Superior temporal gyrus (tissue), 1 donor: ENCODE measurements at regions not wholly inside any gene's neighbourhood (a gene's known extent, or its start where the extent isn't known, plus 50 kb on each side); places are given as distances from the start of the nearest gene placed in this dataset.
"Not testable (repeated sequence)": the region's sequence is repeated elsewhere in the genome, so short reads cannot be mapped to it uniquely, and the experiment has no call there.

ENCODE experiments used
- DNase-seq: peaks from one replicate; pipeline ENCODE4 v3.0.0-alpha.2; 2016; ENCODE audit errors: extremely low spot score

GRCh38 chr6:26175033-26175427, 87.8 kb downstream of the HFE start:
- DNase-seq, result no peak

DNA sequence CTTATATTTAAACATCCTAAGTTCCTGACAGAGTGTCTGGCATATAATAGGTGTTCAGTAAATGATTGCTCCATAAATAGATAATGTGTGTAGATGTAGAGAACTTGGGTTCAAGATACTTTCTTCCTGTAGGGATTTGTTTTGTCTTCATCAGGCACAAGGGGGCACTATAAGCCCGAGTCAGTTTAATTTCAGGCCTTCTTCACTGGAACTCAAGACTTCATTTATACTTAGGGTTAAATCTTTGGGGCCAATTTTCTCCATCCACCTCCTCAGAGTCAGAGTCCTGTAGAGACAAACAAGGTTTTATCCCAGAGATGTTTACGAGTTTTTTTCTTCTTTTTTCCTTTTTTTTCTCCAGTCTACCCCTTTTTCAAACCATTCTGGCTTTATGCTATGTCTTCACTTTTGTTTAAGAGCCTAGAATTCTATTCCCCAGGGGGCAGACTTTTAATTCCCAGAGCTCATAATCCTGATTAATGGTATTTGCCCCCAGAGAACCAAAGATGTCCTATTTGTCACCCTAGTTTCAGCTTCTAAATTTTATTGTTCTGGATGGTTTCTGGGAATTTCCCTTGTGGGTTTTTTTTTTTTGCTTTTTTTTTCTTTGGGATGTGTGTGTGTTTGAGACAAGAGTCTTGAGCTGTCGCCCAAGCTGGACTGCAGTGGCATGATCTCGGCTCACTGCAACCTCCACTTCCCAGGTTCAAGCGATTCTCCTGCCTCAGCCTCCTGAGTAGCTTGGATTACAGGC, 88.4 kb downstream of the HFE start:
- DNase-seq, result peak; percentile 78

- DNase-seq, result no peak
Measured at GRCh38 chr6:26179675-26180074, 92.4 kb downstream of the HFE start.

DNA sequence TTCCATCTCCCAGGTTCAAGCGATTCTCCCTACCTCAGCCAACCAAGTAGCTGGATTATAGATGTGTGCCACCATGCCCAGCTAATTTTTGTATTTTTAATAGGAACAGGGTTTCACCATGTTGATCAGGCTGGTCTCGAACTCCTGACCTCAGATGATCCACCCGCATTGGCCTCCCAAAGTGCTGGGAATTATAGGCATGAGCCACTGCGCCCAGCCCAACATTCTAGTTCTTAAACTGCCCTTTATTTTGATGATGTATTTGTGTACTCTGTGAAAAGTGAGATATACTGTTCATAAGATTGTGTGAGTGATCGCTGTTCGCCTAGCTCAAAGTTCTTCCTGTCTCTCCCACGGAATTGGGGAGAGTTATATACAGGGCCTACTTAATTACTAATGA, 93.1 kb downstream of the HFE start:
- DNase-seq, result no peak

GRCh38 chr6:26183237-26183580, 96.0 kb downstream of the HFE start:
- no peak for DNase-seq

DNA sequence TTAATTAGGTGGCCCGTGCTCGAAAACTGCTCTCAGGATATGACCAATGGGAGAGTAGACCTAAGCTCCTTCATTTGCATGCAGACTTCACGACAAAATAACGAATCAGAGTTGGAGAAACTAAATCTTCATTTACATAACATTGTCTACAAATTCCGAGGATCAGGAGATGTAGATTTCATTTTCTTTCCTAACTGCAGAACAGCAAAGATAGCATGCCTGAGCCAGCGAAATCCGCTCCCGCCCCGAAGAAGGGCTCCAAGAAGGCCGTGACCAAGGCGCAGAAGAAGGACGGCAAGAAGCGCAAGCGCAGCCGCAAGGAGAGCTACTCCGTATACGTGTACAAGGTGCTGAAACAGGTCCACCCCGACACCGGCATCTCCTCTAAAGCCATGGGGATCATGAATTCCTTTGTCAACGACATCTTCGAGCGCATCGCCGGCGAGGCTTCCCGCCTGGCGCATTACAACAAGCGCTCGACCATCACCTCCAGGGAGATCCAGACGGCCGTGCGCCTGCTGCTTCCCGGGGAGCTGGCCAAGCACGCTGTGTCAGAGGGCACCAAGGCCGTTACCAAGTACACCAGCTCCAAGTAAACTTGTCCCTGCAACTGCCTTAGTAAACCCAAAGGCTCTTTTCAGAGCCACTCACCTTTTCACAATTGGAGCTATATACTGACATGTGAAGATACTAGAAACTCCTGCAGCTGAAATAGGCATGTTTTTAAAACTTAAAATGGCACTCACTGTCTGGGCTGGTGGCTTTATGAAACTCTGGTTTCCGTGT, 96.5 kb downstream of the HFE start:
- peak; percentile 93 for DNase-seq

- no peak for DNase-seq
Measured at GRCh38 chr6:26184367-26184891, 97.2 kb downstream of the HFE start.

GRCh38 chr6:26185004-26185403, 97.8 kb downstream of the HFE start:
- DNase-seq, result no peak

DNA sequence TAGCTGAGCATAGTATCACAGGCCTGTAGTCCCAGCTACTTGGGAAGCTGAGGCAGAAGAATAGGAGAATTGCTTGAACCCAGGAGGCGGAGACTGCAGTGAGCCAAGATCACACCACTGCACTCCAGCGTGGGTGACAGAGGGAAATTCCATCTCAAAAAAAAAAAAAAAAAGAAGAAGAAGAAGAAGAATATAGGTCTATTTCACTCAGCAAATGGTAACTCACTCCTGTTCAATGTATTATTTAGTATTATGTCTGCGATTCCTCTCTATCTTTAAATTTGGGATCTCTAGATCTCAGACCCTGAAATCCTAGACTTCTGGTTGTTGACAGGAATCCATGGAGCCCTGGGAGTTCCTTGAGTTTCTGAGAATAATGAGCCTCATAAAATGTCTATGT, 98.6 kb downstream of the HFE start:
- no peak for DNase-seq

DNA sequence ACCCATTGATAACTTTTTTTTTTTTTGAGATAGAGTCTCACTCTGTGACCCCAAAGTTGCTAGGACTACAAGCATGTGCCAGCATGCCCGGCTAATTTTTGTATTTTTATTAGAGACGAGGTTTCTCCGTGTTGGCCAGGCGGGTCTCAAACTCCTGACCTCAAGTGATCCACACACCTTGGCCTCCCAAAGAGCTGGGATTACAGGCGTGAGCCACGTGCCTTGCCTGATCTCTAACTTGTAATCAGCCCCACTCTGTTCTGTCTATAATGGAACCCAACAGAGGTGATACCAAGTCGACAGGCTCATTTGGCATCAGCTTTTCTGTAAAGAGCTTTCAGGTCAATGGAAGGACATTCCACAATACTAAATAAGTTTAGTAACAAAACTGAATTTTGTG, 99.4 kb downstream of the HFE start:
- no peak for DNase-seq

- no peak for DNase-seq
Measured at GRCh38 chr6:26187292-26187691, 100.1 kb downstream of the HFE start.

- DNase-seq, result peak; percentile 11
Measured at GRCh38 chr6:26187981-26188635, 100.9 kb downstream of the HFE start.

DNA sequence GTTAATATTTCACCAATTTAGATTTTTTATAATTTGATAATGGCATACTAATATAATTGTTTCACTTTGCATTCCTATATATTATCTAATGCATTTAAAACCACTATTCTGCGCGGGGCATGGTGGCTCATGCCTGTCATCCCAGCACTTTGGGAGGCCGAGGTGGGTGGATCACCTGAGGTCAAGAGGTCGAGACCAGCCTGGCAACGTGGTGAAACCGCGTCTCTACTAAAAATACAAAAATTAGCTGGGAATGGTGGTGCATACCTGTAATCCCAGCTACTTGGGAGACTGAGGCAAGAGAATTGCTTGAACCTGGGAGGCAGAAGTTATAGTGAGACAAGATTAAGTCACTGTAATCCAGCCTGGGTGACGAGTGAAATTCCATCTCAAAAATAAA, 104.3 kb downstream of the HFE start:
- not testable (repeated sequence) for DNase-seq

DNA sequence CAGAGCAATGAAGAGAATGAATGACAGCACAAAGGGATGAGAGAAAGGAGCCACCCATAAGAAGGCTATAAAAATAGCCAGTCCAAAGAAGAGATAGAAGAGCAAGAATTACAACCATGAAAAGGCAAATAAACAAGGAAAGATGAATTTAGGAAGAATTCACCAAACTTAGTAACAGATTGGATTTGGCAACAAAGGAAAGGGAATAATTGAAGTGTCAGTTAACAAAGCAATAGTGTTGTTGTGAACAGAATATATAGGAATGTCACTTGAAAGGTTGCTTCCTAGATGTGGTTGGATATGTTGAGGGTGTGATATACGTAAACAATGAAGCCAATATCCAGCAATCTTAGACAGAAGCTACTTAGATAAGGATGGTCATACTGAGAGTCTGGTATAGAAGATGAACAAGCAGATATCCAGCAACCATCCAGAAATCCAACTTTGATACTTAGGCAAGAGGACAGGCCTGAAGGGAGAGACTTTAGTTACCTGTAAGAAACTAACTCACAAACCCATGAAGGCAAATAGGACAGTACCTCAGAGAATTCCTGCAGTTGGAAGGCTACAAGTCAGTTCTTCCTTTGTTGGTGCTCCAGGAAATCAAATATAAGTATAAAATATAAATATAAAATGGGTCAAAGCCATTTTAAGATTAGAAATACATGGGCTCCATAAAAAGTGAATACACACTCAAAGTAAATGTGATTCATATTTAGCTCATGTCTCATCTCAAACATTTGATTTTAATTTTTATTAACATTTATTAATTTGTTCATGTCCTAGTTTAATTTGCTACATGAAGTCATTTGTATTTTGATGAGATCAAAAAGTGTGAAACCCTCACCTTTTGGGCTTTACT, 106.5 kb downstream of the HFE start:
- no peak for DNase-seq

- no peak for DNase-seq
Measured at GRCh38 chr6:26194329-26194701, 107.1 kb downstream of the HFE start.

- no peak for DNase-seq
Measured at GRCh38 chr6:26194816-26195375, 107.7 kb downstream of the HFE start.

GRCh38 chr6:26195376-26195923, 108.2 kb downstream of the HFE start:
- peak; percentile 98 for DNase-seq

GRCh38 chr6:26195924-26196845, 109.0 kb downstream of the HFE start:
- DNase-seq, result no peak

DNA sequence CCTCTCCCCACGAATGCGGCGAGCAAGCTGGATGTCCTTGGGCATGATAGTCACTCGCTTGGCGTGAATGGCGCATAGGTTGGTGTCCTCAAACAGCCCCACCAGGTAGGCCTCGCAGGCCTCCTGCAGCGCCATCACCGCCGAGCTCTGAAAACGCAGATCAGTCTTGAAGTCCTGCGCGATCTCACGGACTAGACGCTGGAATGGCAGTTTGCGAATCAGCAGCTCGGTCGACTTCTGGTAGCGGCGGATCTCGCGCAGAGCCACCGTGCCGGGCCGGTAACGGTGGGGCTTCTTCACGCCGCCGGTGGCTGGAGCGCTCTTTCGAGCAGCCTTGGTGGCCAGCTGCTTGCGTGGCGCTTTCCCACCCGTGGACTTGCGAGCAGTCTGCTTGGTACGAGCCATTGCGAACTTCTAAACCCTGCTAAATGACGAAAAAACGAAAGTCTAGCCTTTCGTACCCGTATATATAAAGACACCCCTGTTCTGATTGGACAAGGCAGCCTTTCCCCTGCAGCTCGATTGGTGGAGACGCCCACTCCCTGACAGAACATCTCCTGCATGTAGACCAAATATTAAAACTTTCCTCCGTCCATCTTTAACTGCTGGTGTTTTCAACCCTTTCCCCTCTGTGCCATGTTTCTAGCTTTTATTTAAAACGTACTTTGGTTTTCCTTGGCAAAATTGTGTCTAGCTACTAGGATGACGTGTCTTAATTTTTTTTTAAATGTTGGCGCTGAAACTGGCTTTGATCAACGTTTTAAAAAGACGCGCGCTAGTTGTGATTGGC, 109.8 kb downstream of the HFE start:
- DNase-seq, result peak; percentile 89
